Stomach (tissue), 8 donors: ENCODE measurements at regions not wholly inside any gene's neighbourhood (a gene's known extent, or its start where the extent isn't known, plus 50 kb on each side); places are given as distances from the start of the nearest gene placed in this dataset.
A peak's percentile ranks its signal among the peaks of the same experiment; 100 is the strongest.

Source experiments
- DNase-seq, 2 donors: peaks; one replicate each; pipeline versions ENCODE4 v3.0.0 to v3.0.0-alpha.2; 2013 to 2019
- H3K27ac ChIP-seq, 5 donors: fragments of 200-600 bp in 4 of 5; sonication (generic) in 4 of 5; one replicate each; pipeline ENCODE4 v1.5.1; 2013 to 2019; ENCODE audit warnings: mild to moderate bottlenecking in 1 of 5, moderate library complexity in 1 of 5
- H3K27me3 ChIP-seq, 3 donors: fragments of 200-600 bp; sonication (generic); one replicate each; pipeline ENCODE4 v1.5.1; 2017 to 2019; ENCODE audit warnings: mixed run types in 1 of 3
- H3K36me3 ChIP-seq, 4 donors: fragments of 200-600 bp; sonication (generic); 1 replicate in 3 of 4; 2 replicates in 1 of 4; pipeline ENCODE4 v1.5.1; 2016 to 2019
- H3K4me1 ChIP-seq, 4 donors: fragments of 200-600 bp; sonication (generic); one replicate each; pipeline ENCODE4 v1.5.1; 2016 to 2019
- H3K4me3 ChIP-seq, 4 donors: fragments of 200-600 bp; sonication (generic) in 3 of 4; one replicate each; pipeline ENCODE4 v1.5.1; 2016 to 2019; ENCODE audit warnings: mild to moderate bottlenecking in 1 of 4
- H3K9me3 ChIP-seq, 4 donors: fragments of 200-600 bp; sonication (generic); one replicate each; pipeline ENCODE4 v1.5.1; 2016 to 2019
- EP300 ChIP-seq: sonication (generic); formaldehyde crosslinking; IDR thresholded peaks from one replicate; pipeline ENCODE4 v1.6.1; 2017; ENCODE audit warnings: antibody characterized with exemption
- POLR2A ChIP-seq, 4 donors: fragments of 450-650 bp; IDR thresholded peaks; one replicate each; pipeline ENCODE4 v1.6.1; 2016; ENCODE audit warnings: antibody characterized with exemption in 4 of 4, control low read depth in 2 of 4, mild to moderate bottlenecking in 1 of 4, moderate library complexity in 1 of 4
- POLR2AphosphoS5 ChIP-seq, 3 donors: sonication (generic); formaldehyde crosslinking; IDR thresholded peaks; one replicate each; pipeline ENCODE4 v1.6.1; 2016; ENCODE audit warnings: antibody characterized with exemption in 3 of 3
- WGBS, 5 donors: extraction: QIAGEN DNeasy Blood & Tissue Kit in 3 of 5; methylation state at CpG; one replicate each; pipeline versions ENCODE4 v1.1.5 to v1.1.7; 2013 to 2018; 5-methylcytosine and 5-hydroxymethylcytosine counted together
- intact Hi-C: fragments of 100-400 bp; cut with DNase I; formaldehyde crosslinking; loops from one replicate; pipeline ENCODE4 v1.15.1; 2023; ENCODE audit warnings: low total_unique reads
- TF ChIP-seq, protein P1 (sequence below), 7 experiments: fragments of 450-650 bp in 4 of 7; fragments of 200-600 bp in 3 of 7; sonication (generic) in 3 of 7; IDR thresholded peaks; one replicate each; pipeline ENCODE4 v1.5.1; 2016 to 2019; ENCODE audit warnings: antibody characterized with exemption in 7 of 7, control low read depth in 2 of 7, mild to moderate bottlenecking in 1 of 7
- donor health status: healthy with polysubstance abuse.
- donor health status: Bipolar disorder and iron deficiency.
- donor health status: healthy.

- 77 to 90% (median 85%) methylated on average over 9 of the region's 9 CpGs for WGBS, 5 donors
- H3K36me3 ChIP-seq, result no peaks in the 10 kb centered on the region
- TF ChIP-seq POLR2A (IDR thresholded peaks at IDR 0.05), result no peak
- TF ChIP-seq EP300, result no peak
- TF ChIP-seq POLR2AphosphoS5 (IDR thresholded peaks at IDR 0.05), result no peak
- TF ChIP-seq, protein P1, sequence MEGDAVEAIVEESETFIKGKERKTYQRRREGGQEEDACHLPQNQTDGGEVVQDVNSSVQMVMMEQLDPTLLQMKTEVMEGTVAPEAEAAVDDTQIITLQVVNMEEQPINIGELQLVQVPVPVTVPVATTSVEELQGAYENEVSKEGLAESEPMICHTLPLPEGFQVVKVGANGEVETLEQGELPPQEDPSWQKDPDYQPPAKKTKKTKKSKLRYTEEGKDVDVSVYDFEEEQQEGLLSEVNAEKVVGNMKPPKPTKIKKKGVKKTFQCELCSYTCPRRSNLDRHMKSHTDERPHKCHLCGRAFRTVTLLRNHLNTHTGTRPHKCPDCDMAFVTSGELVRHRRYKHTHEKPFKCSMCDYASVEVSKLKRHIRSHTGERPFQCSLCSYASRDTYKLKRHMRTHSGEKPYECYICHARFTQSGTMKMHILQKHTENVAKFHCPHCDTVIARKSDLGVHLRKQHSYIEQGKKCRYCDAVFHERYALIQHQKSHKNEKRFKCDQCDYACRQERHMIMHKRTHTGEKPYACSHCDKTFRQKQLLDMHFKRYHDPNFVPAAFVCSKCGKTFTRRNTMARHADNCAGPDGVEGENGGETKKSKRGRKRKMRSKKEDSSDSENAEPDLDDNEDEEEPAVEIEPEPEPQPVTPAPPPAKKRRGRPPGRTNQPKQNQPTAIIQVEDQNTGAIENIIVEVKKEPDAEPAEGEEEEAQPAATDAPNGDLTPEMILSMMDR (IDR thresholded peaks at IDR 0.05), result no peak
- no peak overlapping the region for H3K27ac ChIP-seq
- intact Hi-C loops, result no loop called here
- H3K27me3 ChIP-seq, result no peaks in the 10 kb centered on the region
- no peak for DNase-seq
- no peaks in the 10 kb centered on the region for H3K9me3 ChIP-seq
- H3K4me3 ChIP-seq, result no peak overlapping the region
- no peaks in the 10 kb centered on the region for H3K4me1 ChIP-seq
Observed at GRCh38 chr12:19872621-19873540, 433.6 kb downstream of the AEBP2 start.

DNA sequence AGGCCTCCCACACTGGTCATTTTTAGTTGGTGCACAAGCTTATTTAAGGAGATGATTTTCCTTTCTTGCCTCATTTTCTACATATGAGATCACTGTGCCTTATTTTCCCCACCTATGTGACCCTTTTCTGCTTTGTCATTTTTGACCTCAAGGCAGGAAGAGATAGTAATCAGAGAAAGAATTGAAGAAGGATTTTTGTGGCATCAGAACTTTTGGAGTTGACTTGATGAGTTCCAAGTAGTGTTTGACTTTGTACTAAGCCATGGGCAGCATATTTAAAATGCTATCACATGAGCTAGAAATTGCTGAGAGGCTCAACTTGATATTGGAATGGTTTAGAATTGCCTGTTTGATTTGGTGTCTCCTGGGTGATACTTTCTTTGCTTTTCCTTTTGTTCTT lies 440.8 kb downstream of the AEBP2 start:
- H3K4me3 ChIP-seq, result no peak overlapping the region
- TF ChIP-seq POLR2AphosphoS5 (IDR thresholded peaks at IDR 0.05) (no peak), EP300 (no peak), POLR2A (IDR thresholded peaks at IDR 0.05) (no peak)
- TF ChIP-seq, protein P1 (IDR thresholded peaks at IDR 0.05), result no peak
- H3K4me1 ChIP-seq, result peaks cover 0 to 22% (median 11%) of the 10 kb centered on the region in 4 donors
- no peak for DNase-seq
- H3K27ac ChIP-seq, result no peak overlapping the region
- H3K36me3 ChIP-seq, result no peaks in the 10 kb centered on the region
- no peaks in the 10 kb centered on the region for H3K27me3 ChIP-seq
- no peaks in the 10 kb centered on the region for H3K9me3 ChIP-seq
- intact Hi-C loops, result no loop called here

DNA sequence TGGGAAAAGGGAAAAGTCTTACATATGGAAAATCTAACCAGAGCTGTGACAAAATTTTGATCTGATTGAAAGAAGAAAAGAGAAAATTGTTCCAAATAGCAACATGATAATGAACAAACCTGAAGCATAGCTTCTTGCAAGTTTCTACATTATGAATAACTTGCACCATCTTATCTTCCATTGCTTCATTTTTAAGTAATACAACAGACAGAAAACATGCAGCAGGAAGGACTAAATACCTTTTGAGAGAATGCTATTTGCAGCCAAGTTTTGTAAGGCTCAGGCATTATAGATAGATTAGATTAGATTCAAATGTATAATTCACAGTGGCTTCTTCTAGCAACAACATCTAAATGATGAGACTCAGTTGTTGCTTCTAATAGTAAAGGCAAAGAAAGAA lies 441.4 kb downstream of the AEBP2 start:
- H3K36me3 ChIP-seq, result no peaks in the 10 kb centered on the region
- peaks cover 0 to 25% (median 11%) of the 10 kb centered on the region in 4 donors for H3K4me1 ChIP-seq
- intact Hi-C loops, result no loop called here
- H3K4me3 ChIP-seq, result no peak overlapping the region
- no peak for TF ChIP-seq POLR2AphosphoS5 (IDR thresholded peaks at IDR 0.05)
- TF ChIP-seq, protein P1 (IDR thresholded peaks at IDR 0.05), result no peak
- no peak for TF ChIP-seq EP300
- TF ChIP-seq POLR2A (IDR thresholded peaks at IDR 0.05), result no peak
- no peak overlapping the region for H3K27ac ChIP-seq
- H3K27me3 ChIP-seq, result no peaks in the 10 kb centered on the region
- no peaks in the 10 kb centered on the region for H3K9me3 ChIP-seq
- DNase-seq, result no peak

GRCh38 chr12:19882346-19882745 lies 443.1 kb downstream of the AEBP2 start:
- WGBS, 5 donors, result 66 to 76% (median 72%) methylated on average over 3 of the region's 3 CpGs
- Histone ChIP-seq H3K9me3 (no peaks in the 10 kb centered on the region), H3K36me3 (no peaks in the 10 kb centered on the region), H3K27ac (peak overlapping the region in 1 of 5 donors; percentile 68), H3K4me3 (no peak overlapping the region), H3K27me3 (no peaks in the 10 kb centered on the region), H3K4me1 (peaks cover 0 to 25% (median 11%) of the 10 kb centered on the region in 4 donors)
- DNase-seq, result no peak
- intact Hi-C loops, result no loop called here
- no peak for TF ChIP-seq EP300
- TF ChIP-seq POLR2AphosphoS5 (IDR thresholded peaks at IDR 0.05), result no peak
- TF ChIP-seq POLR2A (IDR thresholded peaks at IDR 0.05), result no peak
- TF ChIP-seq, protein P1 (IDR thresholded peaks at IDR 0.05), result no peak
